ENCODE measurements at regions not wholly inside any gene's neighbourhood (a gene's known extent, or its start where the extent isn't known, plus 50 kb on each side); places are given as distances from the start of the nearest gene placed in this dataset.

DNA sequence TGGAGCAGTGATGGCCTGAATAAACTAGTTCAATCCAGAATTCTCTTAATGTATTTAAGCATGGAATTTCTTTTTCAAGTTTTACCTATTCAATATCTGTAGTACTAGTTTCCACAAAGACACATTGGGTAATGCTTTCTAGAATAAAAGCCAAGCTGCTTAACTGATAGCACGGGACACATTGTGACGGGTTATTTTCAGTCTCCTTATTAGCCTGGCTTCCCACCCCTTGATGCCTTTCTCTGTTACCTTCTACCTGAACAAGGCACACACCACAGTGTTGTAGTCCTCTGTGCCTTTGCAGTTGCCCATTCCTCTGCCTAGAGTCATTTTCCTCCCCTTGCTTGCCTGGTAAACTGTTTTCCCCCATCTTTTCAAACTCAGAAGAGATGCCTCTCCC lies 139.1 kb downstream of the HDGFL1 start:
- TF ChIP-seq, protein P1, sequence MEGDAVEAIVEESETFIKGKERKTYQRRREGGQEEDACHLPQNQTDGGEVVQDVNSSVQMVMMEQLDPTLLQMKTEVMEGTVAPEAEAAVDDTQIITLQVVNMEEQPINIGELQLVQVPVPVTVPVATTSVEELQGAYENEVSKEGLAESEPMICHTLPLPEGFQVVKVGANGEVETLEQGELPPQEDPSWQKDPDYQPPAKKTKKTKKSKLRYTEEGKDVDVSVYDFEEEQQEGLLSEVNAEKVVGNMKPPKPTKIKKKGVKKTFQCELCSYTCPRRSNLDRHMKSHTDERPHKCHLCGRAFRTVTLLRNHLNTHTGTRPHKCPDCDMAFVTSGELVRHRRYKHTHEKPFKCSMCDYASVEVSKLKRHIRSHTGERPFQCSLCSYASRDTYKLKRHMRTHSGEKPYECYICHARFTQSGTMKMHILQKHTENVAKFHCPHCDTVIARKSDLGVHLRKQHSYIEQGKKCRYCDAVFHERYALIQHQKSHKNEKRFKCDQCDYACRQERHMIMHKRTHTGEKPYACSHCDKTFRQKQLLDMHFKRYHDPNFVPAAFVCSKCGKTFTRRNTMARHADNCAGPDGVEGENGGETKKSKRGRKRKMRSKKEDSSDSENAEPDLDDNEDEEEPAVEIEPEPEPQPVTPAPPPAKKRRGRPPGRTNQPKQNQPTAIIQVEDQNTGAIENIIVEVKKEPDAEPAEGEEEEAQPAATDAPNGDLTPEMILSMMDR (IDR thresholded peaks at IDR 0.05; ENCODE audit: low read length, missing control alignments): no peak
- H3K4me3 ChIP-seq (replicated peaks; ENCODE audit: low read depth, low read length): no peak overlapping the region
- DNase-seq (ENCODE audit: low read depth): no peak

DNA sequence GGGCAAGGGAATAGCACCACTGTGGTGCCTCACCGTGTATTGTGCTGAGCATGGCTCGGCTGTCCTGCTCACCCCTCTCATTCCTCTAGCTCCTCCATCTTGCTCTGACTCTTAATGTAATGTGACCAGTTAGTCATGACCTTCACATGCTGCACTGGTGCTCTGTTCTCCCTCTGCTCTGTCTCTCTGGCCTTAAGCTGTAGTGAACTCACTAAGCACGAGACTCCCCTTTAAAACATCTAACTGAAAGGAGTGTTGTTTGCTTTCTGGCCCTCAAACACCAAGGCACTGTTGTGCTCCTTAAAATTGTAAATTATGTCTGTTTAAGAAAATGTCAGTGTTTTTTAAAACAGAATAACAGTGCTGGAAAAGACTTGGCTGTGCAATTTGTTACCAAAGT lies 140.4 kb downstream of the HDGFL1 start:
- no peak for DNase-seq (ENCODE audit: low read depth)
- TF ChIP-seq, protein P1 (IDR thresholded peaks at IDR 0.05; ENCODE audit: low read length, missing control alignments): no peak

DNA sequence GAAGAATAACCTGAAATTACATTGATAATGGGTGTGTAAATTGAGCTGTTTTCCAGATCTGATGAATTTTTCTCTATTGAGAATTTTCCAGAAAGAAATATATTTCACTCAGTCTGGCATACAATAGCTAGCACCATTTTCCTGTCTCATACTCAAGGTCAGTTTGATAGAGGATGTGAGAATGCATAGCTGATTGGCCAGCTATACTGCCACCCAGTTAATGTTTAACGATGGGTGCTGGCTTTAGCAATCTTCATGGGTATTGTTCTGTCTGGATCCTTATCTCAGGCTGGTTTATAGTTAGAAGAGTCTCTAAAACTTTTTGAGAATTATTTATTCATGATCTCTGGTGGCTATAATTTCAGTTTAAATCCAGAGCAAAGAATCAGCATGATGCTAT lies 147.4 kb downstream of the HDGFL1 start:
- TF ChIP-seq, protein P1 (IDR thresholded peaks at IDR 0.05; ENCODE audit: low read length, missing control alignments): no peak
- no peak for DNase-seq (ENCODE audit: low read depth)
- H3K4me3 ChIP-seq (replicated peaks; ENCODE audit: low read depth, low read length): no peak overlapping the region

More for the DNA sequence above, 140.4 kb downstream of the HDGFL1 start:
- no peak overlapping the region for H3K4me3 ChIP-seq (replicated peaks; ENCODE audit: low read depth, low read length)

DNA sequence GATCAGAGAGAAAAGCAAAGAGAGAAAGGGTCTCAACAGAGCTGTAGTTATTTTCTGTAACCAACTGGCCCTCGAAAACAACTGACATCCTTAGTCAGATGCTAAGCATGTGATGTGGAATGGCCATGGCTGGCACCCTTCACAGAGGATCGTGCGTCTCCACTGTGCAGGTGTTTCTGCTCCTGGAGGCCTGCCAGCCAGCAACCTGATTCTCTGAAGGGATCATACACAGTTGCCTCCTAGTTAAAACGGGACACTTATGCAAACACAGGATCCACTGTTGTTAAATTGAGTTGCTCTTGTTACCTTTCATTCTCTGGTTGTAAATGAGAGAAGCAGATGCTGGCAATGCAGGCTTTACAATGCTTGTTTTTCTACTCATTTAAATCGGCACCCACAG lies 148.5 kb downstream of the HDGFL1 start:
- TF ChIP-seq, protein P1 (IDR thresholded peaks at IDR 0.05; ENCODE audit: low read length, missing control alignments): no peak
- no peak for DNase-seq (ENCODE audit: low read depth)
- H3K4me3 ChIP-seq (replicated peaks; ENCODE audit: low read depth, low read length): no peak overlapping the region

DNA sequence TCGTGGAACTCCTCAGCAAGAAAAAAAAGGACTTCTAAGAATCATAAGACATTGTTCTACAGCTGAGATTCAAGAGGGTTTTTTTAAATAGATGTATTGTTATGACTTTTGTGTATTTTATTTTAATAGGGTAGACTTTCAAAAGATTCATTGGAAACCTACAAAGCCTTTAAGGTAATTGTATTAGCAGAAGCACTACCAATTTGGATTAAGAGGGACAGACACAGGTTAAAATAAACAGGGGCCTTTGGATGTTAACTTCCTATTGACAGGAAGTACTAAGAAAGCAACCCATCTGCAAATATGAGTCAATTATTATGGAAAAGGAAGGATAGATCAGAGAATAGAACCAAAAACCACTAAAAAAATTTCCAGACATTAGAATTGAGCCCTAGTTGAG lies 153.5 kb downstream of the HDGFL1 start:
- no peak for DNase-seq (ENCODE audit: low read depth)
- TF ChIP-seq, protein P1 (IDR thresholded peaks at IDR 0.05; ENCODE audit: low read length, missing control alignments): no peak
- H3K4me3 ChIP-seq (replicated peaks; ENCODE audit: low read depth, low read length): no peak overlapping the region

DNA sequence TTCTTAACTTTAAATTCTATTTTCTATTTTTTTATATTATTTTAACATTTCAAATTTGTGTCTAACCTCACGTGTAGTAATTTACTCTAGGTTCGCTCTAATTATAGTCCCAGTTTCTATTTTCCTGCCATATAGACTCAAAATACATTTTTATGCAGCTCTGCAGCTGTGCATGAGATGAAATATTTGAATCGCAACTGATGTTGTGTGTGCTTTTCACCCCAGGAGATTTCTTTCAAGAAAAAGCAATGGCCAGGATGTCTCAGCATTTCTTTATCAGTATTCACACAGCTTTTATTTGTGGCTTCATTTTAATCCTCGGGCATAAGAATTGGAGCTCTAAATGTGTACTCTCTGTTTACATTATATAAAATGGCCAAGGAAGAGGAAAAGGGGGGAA lies 157.6 kb downstream of the HDGFL1 start:
- TF ChIP-seq, protein P1 (IDR thresholded peaks at IDR 0.05; ENCODE audit: low read length, missing control alignments): no peak
- H3K4me3 ChIP-seq (replicated peaks; ENCODE audit: low read depth, low read length): no peak overlapping the region
- no peak for DNase-seq (ENCODE audit: low read depth)

DNA sequence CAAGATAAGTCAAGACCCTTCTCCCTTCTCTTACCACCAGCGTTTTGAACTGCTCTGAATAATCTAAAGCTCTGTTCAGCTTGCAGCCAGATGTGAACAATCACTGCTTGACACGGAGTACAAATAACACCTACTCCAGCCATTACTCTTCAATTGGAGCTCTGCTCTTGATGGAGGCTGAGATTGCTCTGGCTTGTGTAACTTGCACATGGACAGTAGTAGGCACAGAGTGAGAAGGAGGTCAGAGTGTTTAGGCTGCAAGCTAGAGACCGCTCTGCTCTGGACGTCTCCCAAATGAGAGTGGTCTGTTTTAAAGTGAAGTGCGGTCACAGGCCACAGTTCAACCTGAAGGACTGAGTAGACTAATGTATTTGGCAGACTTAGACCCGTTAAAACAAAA lies 158.3 kb downstream of the HDGFL1 start:
- TF ChIP-seq, protein P1 (IDR thresholded peaks at IDR 0.05; ENCODE audit: low read length, missing control alignments): no peak
- no peak overlapping the region for H3K4me3 ChIP-seq (replicated peaks; ENCODE audit: low read depth, low read length)
- peak; percentile 5 for DNase-seq (ENCODE audit: low read depth)

All from fibroblast of pulmonary artery (primary cell).